GM21619 (cell line): ENCODE measurements at regions not wholly inside any gene's neighbourhood (a gene's known extent, or its start where the extent isn't known, plus 50 kb on each side); places are given as distances from the start of the nearest gene placed in this dataset.

Source experiments
- ATAC-seq: cut with Tn5 transposase; IDR thresholded peaks from one replicate; pipeline ENCODE4 v1.9.1; 2021; ENCODE audit not compliant: unreplicated experiment

DNA sequence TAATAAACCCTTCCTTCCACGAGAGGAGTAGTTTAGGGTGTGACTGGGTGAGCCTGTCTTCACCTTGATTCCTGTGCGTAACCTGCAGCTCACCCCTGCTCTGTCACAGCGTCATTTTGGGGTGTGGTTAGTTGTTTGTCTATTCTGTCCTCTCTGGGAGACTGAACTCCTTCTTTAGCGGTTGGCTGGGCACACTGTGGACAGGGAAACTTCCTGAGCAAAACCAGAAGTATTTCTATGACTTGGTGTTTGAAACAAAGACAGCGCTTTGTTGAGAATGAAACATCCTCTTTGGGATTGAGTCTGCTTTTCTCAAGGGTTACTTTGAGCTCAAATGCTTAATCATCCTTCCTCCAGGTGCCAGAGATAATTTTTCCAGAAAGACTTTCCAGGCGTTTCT is 270.7 kb downstream of the HRH4 start:
- ATAC-seq: no peak

GRCh38 chr18:24731981-24732380 is 271.5 kb downstream of the HRH4 start:
- no peak for ATAC-seq

GRCh38 chr18:24734058-24734457 is 273.6 kb downstream of the HRH4 start:
- no peak for ATAC-seq

DNA sequence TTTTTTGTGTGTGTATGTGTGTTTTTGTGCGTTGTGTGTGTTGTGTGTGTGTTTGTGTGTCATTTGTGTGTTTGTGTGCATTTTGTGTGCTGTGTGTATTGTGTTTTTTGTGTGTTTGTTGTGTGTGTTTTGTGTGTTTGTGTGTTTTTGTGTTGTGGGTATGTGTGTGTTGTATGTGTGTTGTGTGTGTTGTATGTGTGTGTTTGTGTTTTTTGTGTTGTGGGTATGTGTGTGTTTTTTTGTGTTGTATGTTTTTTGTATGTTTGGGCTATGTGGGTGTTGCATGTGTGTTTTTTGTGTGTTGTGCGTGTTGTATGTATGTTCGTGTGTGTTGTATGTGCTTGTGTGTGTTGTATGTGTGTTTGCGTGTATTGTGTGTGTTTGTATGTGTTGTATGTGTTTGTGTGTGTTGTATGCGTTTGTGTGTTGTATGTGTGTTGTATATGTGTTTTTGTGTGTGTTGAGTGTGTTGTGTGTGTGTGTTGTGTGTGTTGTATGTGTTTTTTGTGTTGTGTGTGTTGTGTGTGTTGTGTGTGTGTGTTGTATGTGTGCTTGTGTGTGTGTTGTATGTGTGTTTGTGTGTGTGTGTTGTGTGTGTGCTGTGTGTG is 275.3 kb downstream of the HRH4 start:
- no peak for ATAC-seq

DNA sequence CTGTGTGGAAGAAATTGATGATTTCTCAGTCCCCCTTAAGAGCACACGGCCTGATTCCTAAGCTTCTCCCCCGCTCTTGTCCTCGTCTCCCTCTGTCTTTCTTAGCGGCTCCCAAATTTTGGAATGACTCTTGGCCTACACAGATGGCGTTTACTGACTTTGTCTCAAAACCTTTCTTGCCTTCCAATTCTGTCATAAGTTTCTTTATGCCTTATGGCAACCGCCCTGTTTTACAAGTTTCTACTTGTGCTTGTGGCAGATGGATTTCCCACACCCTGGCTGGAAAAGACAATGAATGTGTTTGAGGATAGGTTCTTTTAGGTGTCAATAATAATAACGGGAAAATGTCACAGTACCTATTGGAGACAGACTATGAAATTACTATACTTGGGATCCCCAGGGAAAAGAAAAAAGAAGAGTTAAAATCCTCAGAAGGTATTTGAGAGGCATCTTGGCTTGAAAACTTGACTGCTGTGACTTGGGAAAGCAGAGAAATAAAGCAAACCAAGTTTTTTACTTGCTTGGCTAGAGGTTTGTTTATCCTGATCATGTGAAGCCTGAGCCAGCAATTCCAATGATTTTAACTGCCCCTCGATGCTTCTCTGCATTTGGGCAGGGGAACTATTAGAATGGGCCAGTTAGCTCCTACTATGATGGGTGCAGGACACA is 276.4 kb downstream of the HRH4 start:
- ATAC-seq: no peak

GRCh38 chr18:24740829-24741228 is 280.4 kb downstream of the HRH4 start:
- ATAC-seq: no peak

- ATAC-seq: no peak
Observed at GRCh38 chr18:24741321-24741720, 280.9 kb downstream of the HRH4 start.

- ATAC-seq: no peak
Observed at GRCh38 chr18:24741965-24742724, 281.7 kb downstream of the HRH4 start.

DNA sequence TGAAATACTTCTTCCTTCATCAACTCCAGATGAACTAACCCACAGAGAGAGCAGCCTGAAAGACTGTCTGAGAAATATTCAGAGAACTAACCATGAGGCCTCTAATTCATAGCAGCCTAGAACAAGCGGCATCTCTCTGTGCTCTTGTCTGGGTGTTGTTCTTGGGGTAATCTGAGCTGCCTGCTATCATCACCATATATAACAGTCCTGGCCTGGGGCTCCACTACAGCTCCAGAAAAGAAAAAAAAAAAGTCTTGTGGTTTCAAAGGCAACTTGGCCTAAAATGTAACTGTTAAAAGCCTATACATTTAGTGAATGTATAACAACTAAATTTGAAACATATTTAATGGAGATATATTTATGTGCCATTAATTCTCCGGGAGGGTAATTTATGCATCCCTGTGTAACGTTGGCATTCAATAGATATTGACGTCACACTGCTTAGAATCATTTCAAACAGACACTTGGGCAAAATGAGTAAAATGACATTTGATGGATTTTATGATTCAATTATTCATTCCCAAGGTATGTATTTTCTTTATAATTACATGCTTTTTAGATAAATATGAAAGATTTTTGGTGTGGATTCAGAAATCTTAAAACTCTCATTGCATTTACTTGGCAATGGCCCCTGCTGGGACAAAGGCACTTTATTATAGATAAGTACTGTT is 294.3 kb downstream of the HRH4 start:
- ATAC-seq: no peak

GRCh38 chr18:24756385-24756784 is 295.9 kb downstream of the HRH4 start:
- ATAC-seq: no peak

GRCh38 chr18:24757134-24757533 is 296.7 kb downstream of the HRH4 start:
- ATAC-seq: no peak

- ATAC-seq: no peak
Observed at GRCh38 chr18:24761765-24762164, 301.3 kb downstream of the HRH4 start.

GRCh38 chr18:24762511-24762910 is 302.1 kb downstream of the HRH4 start:
- no peak for ATAC-seq

- ATAC-seq: no peak
Observed at GRCh38 chr18:24763765-24764513, 303.5 kb downstream of the HRH4 start.

DNA sequence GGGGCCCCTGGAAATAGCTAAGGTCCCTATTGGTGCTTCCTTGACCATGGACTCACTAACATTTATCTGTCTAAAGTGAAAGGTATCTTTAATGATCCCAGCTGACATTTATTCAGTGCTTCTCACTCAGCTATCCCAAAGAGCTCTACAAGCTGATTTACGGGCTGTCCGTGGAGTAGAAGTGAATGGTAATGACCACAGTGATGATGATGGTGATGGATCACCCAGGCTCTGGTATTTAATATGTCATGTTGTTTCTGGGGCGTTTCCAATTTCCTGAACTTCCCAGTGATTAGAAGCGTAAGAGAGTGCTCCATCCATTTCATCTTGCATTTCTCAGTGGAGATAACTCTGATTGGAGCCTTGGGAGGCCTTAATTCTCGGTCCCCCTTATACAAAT is 304.3 kb downstream of the HRH4 start:
- no peak for ATAC-seq

- no peak for ATAC-seq
Observed at GRCh38 chr18:24766376-24766775, 305.9 kb downstream of the HRH4 start.

GRCh38 chr18:24770311-24771024 is 310.0 kb downstream of the HRH4 start:
- ATAC-seq: no peak

GRCh38 chr18:24771300-24771699 is 310.9 kb downstream of the HRH4 start:
- no peak for ATAC-seq

- no peak for ATAC-seq
Observed at GRCh38 chr18:24773101-24773500, 312.7 kb downstream of the HRH4 start.

DNA sequence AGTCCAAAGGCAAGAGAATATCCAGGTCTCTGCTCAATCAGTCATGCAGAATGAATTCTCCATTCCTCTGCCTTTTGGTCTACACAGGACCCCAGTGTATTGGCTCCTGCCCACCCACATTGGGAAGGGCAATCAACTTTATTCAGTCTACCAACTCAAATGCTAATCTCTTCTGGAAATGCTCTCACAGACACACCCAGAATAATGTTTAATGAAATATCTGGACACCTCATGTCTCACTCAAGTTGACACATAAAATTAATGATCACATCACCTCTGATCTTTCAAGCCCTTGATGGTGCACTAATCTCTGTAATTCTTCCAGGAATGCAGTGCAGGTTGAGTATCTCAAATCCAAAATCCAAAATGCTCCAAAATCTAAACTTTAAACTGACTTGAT is 315.6 kb downstream of the HRH4 start:
- ATAC-seq: no peak
